ENCODE measurements at regions not wholly inside any gene's neighbourhood (a gene's known extent, or its start where the extent isn't known, plus 50 kb on each side); places are given as distances from the start of the nearest gene placed in this dataset.

- TF ChIP-seq FOXP2 (optimal IDR thresholded peaks at IDR 0.05; ENCODE audit: borderline replicate concordance, extremely low read depth, extremely low read length, insufficient read depth) (no peak), POLR2AphosphoS5 (IDR thresholded peaks at IDR 0.05; ENCODE audit: low read depth, low read length) (no peak), TAF1 (IDR thresholded peaks at IDR 0.05; ENCODE audit: borderline replicate concordance, insufficient read depth, low read length) (no peak), SIN3A (IDR thresholded peaks at IDR 0.05; ENCODE audit: borderline replicate concordance, insufficient read depth, low read length) (no peak), REST (IDR thresholded peaks at IDR 0.05; ENCODE audit: insufficient read depth in 1 of 2, low read depth in 2 of 2, low read length in 2 of 2) (no peak)
Observed at GRCh38 chr16:63200940-63201339, 1164.7 kb upstream of the CDH8 start.

GRCh38 chr16:63195336-63195735, 1159.1 kb upstream of the CDH8 start:
- no peak for TF ChIP-seq REST (IDR thresholded peaks at IDR 0.05; ENCODE audit: insufficient read depth in 1 of 2, low read depth in 2 of 2, low read length in 2 of 2)
- no peak for TF ChIP-seq SIN3A (IDR thresholded peaks at IDR 0.05; ENCODE audit: borderline replicate concordance, insufficient read depth, low read length)
- no peak for TF ChIP-seq TAF1 (IDR thresholded peaks at IDR 0.05; ENCODE audit: borderline replicate concordance, insufficient read depth, low read length)
- no peak for TF ChIP-seq POLR2AphosphoS5 (IDR thresholded peaks at IDR 0.05; ENCODE audit: low read depth, low read length)
- no peak for TF ChIP-seq FOXP2 (optimal IDR thresholded peaks at IDR 0.05; ENCODE audit: borderline replicate concordance, extremely low read depth, extremely low read length, insufficient read depth)

GRCh38 chr16:63192980-63193379, 1156.7 kb upstream of the CDH8 start:
- TF ChIP-seq TAF1 (IDR thresholded peaks at IDR 0.05; ENCODE audit: borderline replicate concordance, insufficient read depth, low read length), result no peak
- no peak for TF ChIP-seq FOXP2 (optimal IDR thresholded peaks at IDR 0.05; ENCODE audit: borderline replicate concordance, extremely low read depth, extremely low read length, insufficient read depth)

- TF ChIP-seq REST (IDR thresholded peaks at IDR 0.05; ENCODE audit: insufficient read depth in 1 of 2, low read depth in 2 of 2, low read length in 2 of 2) (no peak), FOXP2 (optimal IDR thresholded peaks at IDR 0.05; ENCODE audit: borderline replicate concordance, extremely low read depth, extremely low read length, insufficient read depth) (no peak), TAF1 (IDR thresholded peaks at IDR 0.05; ENCODE audit: borderline replicate concordance, insufficient read depth, low read length) (no peak), POLR2AphosphoS5 (IDR thresholded peaks at IDR 0.05; ENCODE audit: low read depth, low read length) (no peak), SIN3A (IDR thresholded peaks at IDR 0.05; ENCODE audit: borderline replicate concordance, insufficient read depth, low read length) (no peak)
Observed at GRCh38 chr16:63188086-63188771, 1152.0 kb upstream of the CDH8 start.

- no peak for TF ChIP-seq SIN3A (IDR thresholded peaks at IDR 0.05; ENCODE audit: borderline replicate concordance, insufficient read depth, low read length)
Observed at GRCh38 chr16:63187638-63188037, 1151.4 kb upstream of the CDH8 start.

- no peak for TF ChIP-seq SIN3A (IDR thresholded peaks at IDR 0.05; ENCODE audit: borderline replicate concordance, insufficient read depth, low read length)
- no peak for TF ChIP-seq TAF1 (IDR thresholded peaks at IDR 0.05; ENCODE audit: borderline replicate concordance, insufficient read depth, low read length)
- no peak for TF ChIP-seq REST (IDR thresholded peaks at IDR 0.05; ENCODE audit: insufficient read depth in 1 of 2, low read depth in 2 of 2, low read length in 2 of 2)
- no peak for TF ChIP-seq FOXP2 (optimal IDR thresholded peaks at IDR 0.05; ENCODE audit: borderline replicate concordance, extremely low read depth, extremely low read length, insufficient read depth)
- TF ChIP-seq POLR2AphosphoS5 (IDR thresholded peaks at IDR 0.05; ENCODE audit: low read depth, low read length), result no peak
Observed at GRCh38 chr16:63185235-63185780, 1149.1 kb upstream of the CDH8 start.

Data from PFSK-1 (cell line).